ENCODE measurements at regions not wholly inside any gene's neighbourhood (a gene's known extent, or its start where the extent isn't known, plus 50 kb on each side); places are given as distances from the start of the nearest gene placed in this dataset.

- no peak overlapping the region for H3K4me3 ChIP-seq (ENCODE audit: low read depth, low read length, poor library complexity, severe bottlenecking)
- CTCF ChIA-PET, result no interaction called here
- intact Hi-C loops (cut with micrococcal nuclease; ENCODE audit: unreplicated experiment), result no loop called here
Measured at GRCh38 chr5:87945286-87945650, 323.4 kb downstream of the TMEM161B start.

GRCh38 chr5:87944553-87945285, 323.9 kb downstream of the TMEM161B start:
- peaks cover under 1% of the 10 kb centered on the region for H3K4me1 ChIP-seq (ENCODE audit: insufficient read depth, low read length, poor library complexity, severe bottlenecking)
- BruUV-seq (replicated peaks), result no TSS peak
- peak; percentile 86 for DNase-seq (ENCODE audit: low spot score)

More at GRCh38 chr5:87945286-87945650, 323.4 kb downstream of the TMEM161B start:
- Histone ChIP-seq H3K4me1 (ENCODE audit: insufficient read depth, low read length, poor library complexity, severe bottlenecking) (peaks cover 6% of the 10 kb centered on the region), H3K9me3 (ENCODE audit: low read depth, low read length, poor library complexity, severe bottlenecking) (no peaks in the 10 kb centered on the region), H3K27ac (ENCODE audit: low read depth, low read length, poor library complexity, severe bottlenecking) (no peak overlapping the region), H3K27me3 (replicated peaks; ENCODE audit: insufficient read depth, low read depth, low read length, poor library complexity) (peaks cover 25% of the 10 kb centered on the region), H3K36me3 (ENCODE audit: insufficient read depth, low read length, poor library complexity, severe bottlenecking) (no peaks in the 10 kb centered on the region)
- POLR2A ChIA-PET (ENCODE audit: low non-redundant PET), result no interaction called here
- no TSS peak for BruUV-seq (replicated peaks)
- DNase-seq (ENCODE audit: low spot score), result no peak
- no peak for TF ChIP-seq EZH2 (IDR thresholded peaks at IDR 0.05; ENCODE audit: borderline replicate concordance, low read depth, low read length, poor library complexity, severe bottlenecking)
- no peak for TF ChIP-seq CTCF (conservative IDR thresholded peaks at IDR 0.05; ENCODE audit: low read depth, low read length)

DNA sequence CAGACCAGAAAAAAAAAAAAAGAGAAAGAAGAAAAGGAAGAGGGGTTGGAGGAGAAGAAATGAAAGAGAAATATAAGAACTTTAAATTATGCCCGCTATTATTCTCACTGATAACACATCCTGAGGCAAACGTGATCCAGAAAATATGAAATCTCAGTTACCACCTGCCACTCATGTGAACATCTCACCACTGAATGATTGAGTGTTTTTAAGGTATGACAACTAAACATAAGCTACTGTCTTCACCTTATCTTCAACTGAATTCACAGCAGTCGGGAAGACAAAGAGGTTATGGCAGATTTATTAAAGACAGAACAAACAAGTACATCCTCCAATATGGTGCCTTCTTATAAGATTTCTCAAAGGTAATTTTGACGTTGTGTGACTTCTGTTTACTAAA, 327.9 kb downstream of the TMEM161B start:
- TF ChIP-seq EZH2 (IDR thresholded peaks at IDR 0.05; ENCODE audit: borderline replicate concordance, low read depth, low read length, poor library complexity, severe bottlenecking), result no peak
- no peak for TF ChIP-seq CTCF (conservative IDR thresholded peaks at IDR 0.05; ENCODE audit: low read depth, low read length)
- H3K36me3 ChIP-seq (ENCODE audit: insufficient read depth, low read length, poor library complexity, severe bottlenecking), result no peaks in the 10 kb centered on the region
- H3K4me3 ChIP-seq (ENCODE audit: low read depth, low read length, poor library complexity, severe bottlenecking), result no peak overlapping the region
- ChIA-PET POLR2A (ENCODE audit: low non-redundant PET) (no interaction called here), CTCF (no interaction called here)
- H3K4me1 ChIP-seq (ENCODE audit: insufficient read depth, low read length, poor library complexity, severe bottlenecking), result no peaks in the 10 kb centered on the region
- H3K27me3 ChIP-seq (replicated peaks; ENCODE audit: insufficient read depth, low read depth, low read length, poor library complexity), result peaks cover 8% of the 10 kb centered on the region
- intact Hi-C loops (cut with micrococcal nuclease; ENCODE audit: unreplicated experiment), result no loop called here
- H3K9me3 ChIP-seq (ENCODE audit: low read depth, low read length, poor library complexity, severe bottlenecking), result no peaks in the 10 kb centered on the region
- no TSS peak for BruUV-seq (replicated peaks)
- H3K27ac ChIP-seq (ENCODE audit: low read depth, low read length, poor library complexity, severe bottlenecking), result no peak overlapping the region
- DNase-seq (ENCODE audit: low spot score), result no peak

More at GRCh38 chr5:87944553-87945285, 323.9 kb downstream of the TMEM161B start:
- Histone ChIP-seq H3K27me3 (replicated peaks; ENCODE audit: insufficient read depth, low read depth, low read length, poor library complexity) (peaks cover 25% of the 10 kb centered on the region), H3K9me3 (ENCODE audit: low read depth, low read length, poor library complexity, severe bottlenecking) (no peaks in the 10 kb centered on the region), H3K36me3 (ENCODE audit: insufficient read depth, low read length, poor library complexity, severe bottlenecking) (no peaks in the 10 kb centered on the region), H3K4me3 (ENCODE audit: low read depth, low read length, poor library complexity, severe bottlenecking) (no peak overlapping the region), H3K27ac (ENCODE audit: low read depth, low read length, poor library complexity, severe bottlenecking) (no peak overlapping the region)
- CTCF ChIA-PET, result interaction anchor here (0.6 kb wide), 1 partner anchor 196 kb away, joined by 10 read pairs; no protein-coding TSS in a partner anchor
- intact Hi-C loops (cut with micrococcal nuclease; ENCODE audit: unreplicated experiment), result no loop called here
- TF ChIP-seq EZH2 (IDR thresholded peaks at IDR 0.05; ENCODE audit: borderline replicate concordance, low read depth, low read length, poor library complexity, severe bottlenecking) (no peak), CTCF (conservative IDR thresholded peaks at IDR 0.05; ENCODE audit: low read depth, low read length) (no peak)
- POLR2A ChIA-PET (ENCODE audit: low non-redundant PET), result interaction anchor here (0.7 kb wide), 1 partner anchor 9 kb away, joined by 3 read pairs; no protein-coding TSS in a partner anchor

Data from A673 (cell line).